Smooth muscle cell (in vitro differentiated cells): ENCODE measurements at regions not wholly inside any gene's neighbourhood (a gene's known extent, or its start where the extent isn't known, plus 50 kb on each side); places are given as distances from the start of the nearest gene placed in this dataset.

ENCODE experiments used
- DNase-seq: peaks from one replicate; lab custom pipeline; 2025; ENCODE audit not compliant: unreplicated experiment; lab: John Stamatoyannopoulos, UW
- H2AFZ ChIP-seq: fragments of 200-600 bp; sonication (generic); 2 replicates; pipeline ENCODE4 v1.6.0; 2016; ENCODE audit warnings: antibody characterized with exemption, low read depth, mild to moderate bottlenecking
- H3F3A ChIP-seq: fragments of 200-600 bp; sonication (generic); 2 replicates; pipeline ENCODE4 v1.6.0; 2017; ENCODE audit warnings: antibody characterized with exemption, low read depth
- H3K27ac ChIP-seq: fragments of 200-600 bp; sonication (generic); 2 replicates; pipeline ENCODE4 v1.5.1; 2016; ENCODE audit warnings: low read depth, mild to moderate bottlenecking
- H3K27me3 ChIP-seq: fragments of 200-600 bp; sonication (generic); 2 replicates; pipeline ENCODE4 v1.6.1; 2016; ENCODE audit warnings: low read depth, mild to moderate bottlenecking
- H3K36me3 ChIP-seq: fragments of 200-600 bp; sonication (generic); 2 replicates; pipeline ENCODE4 v1.5.1; 2016; ENCODE audit warnings: low read depth
- H3K4me1 ChIP-seq: fragments of 200-600 bp; sonication (generic); 2 replicates; pipeline ENCODE4 v1.5.1; 2016; ENCODE audit warnings: low read depth
- H3K4me2 ChIP-seq: fragments of 200-600 bp; sonication (generic); 2 replicates; pipeline ENCODE4 v1.6.0; 2016; ENCODE audit warnings: mild to moderate bottlenecking
- H3K4me3 ChIP-seq: fragments of 200-600 bp; sonication (generic); 2 replicates; pipeline ENCODE4 v1.5.1; 2016; ENCODE audit warnings: mild to moderate bottlenecking
- H3K79me2 ChIP-seq: fragments of 200-600 bp; sonication (generic); 2 replicates; pipeline ENCODE4 v1.6.0; 2016; ENCODE audit warnings: low read depth, mild to moderate bottlenecking
- H3K9ac ChIP-seq: fragments of 200-600 bp; sonication (generic); 2 replicates; pipeline ENCODE4 v1.6.0; 2016; ENCODE audit warnings: low read depth
- H3K9me3 ChIP-seq: fragments of 200-600 bp; sonication (generic); replicated peaks from 2 replicates; pipeline ENCODE4 v1.5.1; 2016; ENCODE audit warnings: low read depth
- H4K20me1 ChIP-seq: fragments of 200-600 bp; sonication (generic); 2 replicates; pipeline ENCODE4 v1.6.0; 2016; ENCODE audit warnings: low read depth
- CTCF ChIP-seq: fragments of 200-600 bp; sonication (generic); IDR thresholded peaks from 2 replicates; pipeline ENCODE4 v1.5.1; 2017; ENCODE audit warnings: borderline replicate concordance, mild to moderate bottlenecking, antibody characterized with exemption; ENCODE audit not compliant: insufficient read depth, poor library complexity, severe bottlenecking
- WGBS: methylation state at CpG from one replicate; pipeline ENCODE4 v1.1.7; 2016; ENCODE audit warnings: low lambda C conversion rate; 5-methylcytosine and 5-hydroxymethylcytosine counted together

DNA sequence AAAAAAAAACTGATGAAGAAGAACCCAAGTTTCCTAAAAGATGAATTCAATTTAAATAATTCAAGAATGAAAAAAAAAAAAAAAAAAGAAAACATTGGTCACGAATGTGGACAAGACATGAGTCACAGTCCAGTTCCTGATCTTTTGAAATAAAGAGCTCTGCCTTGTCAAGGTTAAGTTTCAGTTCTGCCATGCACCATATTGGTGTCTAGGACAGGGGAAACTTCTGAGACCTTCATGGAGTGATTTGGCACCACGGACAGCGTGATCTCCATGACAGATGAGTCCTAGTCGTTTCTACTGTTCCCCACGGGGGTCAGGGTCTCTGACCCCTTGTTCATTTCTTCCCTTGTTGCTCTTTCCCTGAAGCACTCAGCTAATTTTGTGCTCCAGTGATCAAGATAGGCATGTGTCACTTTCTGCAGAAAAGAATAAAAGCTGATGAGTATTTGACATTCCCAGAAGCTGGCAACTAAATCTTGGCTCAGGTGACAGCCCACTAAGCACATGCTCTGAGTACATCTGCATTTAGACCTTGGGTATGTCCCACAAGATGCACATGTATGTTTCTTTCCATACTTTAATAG, 1159.7 kb downstream of the BCL11B start:
- Histone ChIP-seq H3K27me3 (no peaks in the 10 kb centered on the region), H3K79me2 (no peaks in the 10 kb centered on the region), H2AFZ (no peak overlapping the region), H3K36me3 (no peaks in the 10 kb centered on the region), H3K27ac (no peak overlapping the region), H4K20me1 (no peaks in the 10 kb centered on the region), H3K4me1 (no peaks in the 10 kb centered on the region), H3K9me3 (no peaks in the 10 kb centered on the region), H3K9ac (no peak overlapping the region), H3K4me3 (no peak overlapping the region), H3K4me2 (no peak overlapping the region), H3F3A (no peaks in the 10 kb centered on the region)
- 82% methylated on average over 5 of the region's 5 CpGs for WGBS
- DNase-seq: no peak
- TF ChIP-seq CTCF: no peak

DNA sequence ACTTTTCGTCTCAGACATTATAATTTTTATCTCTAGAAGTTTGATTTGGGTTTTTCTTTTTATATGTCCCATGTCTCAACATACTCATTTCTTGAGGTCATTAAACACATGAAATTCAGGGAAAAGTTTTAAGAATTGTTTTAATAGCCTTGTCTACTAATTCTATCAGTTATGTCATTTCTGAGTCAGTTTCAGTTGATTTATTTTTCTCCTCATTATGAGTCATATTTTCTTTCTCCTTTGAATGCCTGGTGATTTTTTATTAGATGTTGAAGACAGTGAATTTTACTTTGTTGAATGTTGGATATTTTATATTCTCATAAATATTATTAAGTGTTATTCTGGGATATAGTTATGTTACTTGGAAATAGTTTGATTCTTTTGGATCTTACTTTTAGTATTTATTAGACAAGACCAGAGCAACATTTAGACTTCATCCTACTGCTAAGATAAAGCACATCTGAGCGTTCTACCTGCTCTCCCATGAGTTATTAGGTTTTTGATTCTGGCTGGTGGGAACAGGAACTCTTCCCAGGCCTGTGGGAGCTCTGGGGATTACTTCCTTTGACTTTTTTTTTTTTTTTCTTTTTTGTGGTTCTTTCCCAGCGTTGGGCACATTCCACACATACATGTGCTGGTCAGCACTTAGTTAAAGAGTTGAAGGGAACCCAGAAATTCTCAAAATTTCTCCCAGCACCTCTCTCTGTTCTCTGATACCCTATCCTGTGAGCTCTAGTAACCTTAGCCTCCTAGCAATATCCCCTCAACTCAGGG, 1157.7 kb downstream of the BCL11B start:
- Histone ChIP-seq H3K27me3 (no peaks in the 10 kb centered on the region), H3K36me3 (no peaks in the 10 kb centered on the region), H3K9me3 (no peaks in the 10 kb centered on the region), H3K9ac (no peak overlapping the region), H3F3A (no peaks in the 10 kb centered on the region), H3K4me3 (no peak overlapping the region), H3K27ac (no peak overlapping the region), H3K4me2 (no peak overlapping the region), H4K20me1 (no peaks in the 10 kb centered on the region), H3K4me1 (no peaks in the 10 kb centered on the region), H2AFZ (no peak overlapping the region), H3K79me2 (no peaks in the 10 kb centered on the region)
- TF ChIP-seq CTCF: no peak
- 27% methylated on average over 3 of the region's 3 CpGs for WGBS
- DNase-seq: no peak

GRCh38 chr14:98114946-98115345, 1157.1 kb downstream of the BCL11B start:
- H4K20me1 ChIP-seq: no peaks in the 10 kb centered on the region
- WGBS: 92% methylated on average over 1 of the region's 1 CpG

More at GRCh38 chr14:98114946-98115345, 1157.1 kb downstream of the BCL11B start:
- Histone ChIP-seq H3K79me2 (no peaks in the 10 kb centered on the region), H3K9me3 (no peaks in the 10 kb centered on the region), H3K4me2 (no peak overlapping the region), H3F3A (no peaks in the 10 kb centered on the region), H3K27me3 (no peaks in the 10 kb centered on the region), H2AFZ (no peak overlapping the region), H3K36me3 (no peaks in the 10 kb centered on the region), H3K4me1 (no peaks in the 10 kb centered on the region), H3K4me3 (no peak overlapping the region), H3K27ac (no peak overlapping the region), H3K9ac (no peak overlapping the region)
- no peak for TF ChIP-seq CTCF
- no peak for DNase-seq
